ENCODE measurements at regions not wholly inside any gene's neighbourhood (a gene's known extent, or its start where the extent isn't known, plus 50 kb on each side); places are given as distances from the start of the nearest gene placed in this dataset.

DNA sequence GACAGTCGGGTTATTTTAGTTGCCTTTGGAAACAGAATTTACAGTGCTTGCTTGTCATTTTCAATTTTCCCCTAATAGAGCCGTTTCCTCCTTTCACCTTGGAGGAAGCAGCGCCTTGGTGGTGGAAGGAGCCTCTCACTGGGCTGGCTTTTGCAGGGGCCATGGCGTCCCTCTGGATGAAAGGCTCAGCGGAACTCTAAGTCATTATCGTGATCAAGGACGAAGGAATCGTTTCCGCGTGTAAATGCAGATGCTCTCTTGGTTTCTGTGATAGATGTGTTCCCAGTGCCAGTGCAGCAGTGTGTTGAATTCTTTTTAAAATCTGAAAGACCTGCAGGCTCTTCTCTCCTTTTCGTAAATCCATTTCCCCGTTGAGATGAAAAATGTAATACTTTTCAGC lies 126.2 kb upstream of the LMO4 start:
- H3K4me3 ChIP-seq (ENCODE audit: low read length): no peak overlapping the region
- H3K4me1 Mint-ChIP-seq (ENCODE audit: low read depth): peaks cover 9% of the 10 kb centered on the region

DNA sequence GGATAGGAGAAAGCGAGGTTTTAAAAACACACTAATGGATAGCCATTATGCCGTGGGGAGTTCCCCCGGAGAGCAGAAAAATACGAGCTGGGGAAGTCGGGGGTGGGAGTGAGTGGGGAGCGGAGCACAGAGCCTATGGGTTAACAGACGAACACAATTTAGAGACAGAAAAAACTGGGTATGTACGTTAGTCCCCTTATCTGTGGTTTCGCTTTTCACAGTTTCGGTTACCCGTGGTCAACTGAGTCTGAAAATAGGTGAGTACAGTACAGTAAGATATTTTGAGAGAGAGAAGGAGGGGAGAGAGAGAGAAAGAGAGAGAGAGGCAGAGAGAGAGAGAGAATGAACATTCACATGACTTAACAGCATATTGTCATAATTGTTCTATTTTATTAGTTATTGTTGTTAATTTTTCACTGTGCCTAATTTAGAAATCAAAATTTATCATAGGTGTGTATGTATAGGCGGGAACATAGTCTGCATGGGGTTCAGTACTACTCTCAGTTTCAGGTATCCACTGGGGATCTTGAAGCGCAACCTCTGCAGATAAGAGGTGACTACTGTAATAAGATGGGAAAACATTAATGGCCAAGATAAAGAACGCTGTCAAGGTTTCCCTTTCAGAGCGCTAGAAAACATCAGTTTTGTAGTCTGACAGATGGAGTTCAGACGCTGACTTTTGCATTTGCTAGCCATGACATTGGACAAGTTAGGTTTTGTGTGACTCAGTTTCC lies 125.6 kb upstream of the LMO4 start:
- Histone ChIP-seq H3K4me1 (ENCODE audit: insufficient read depth, low read length) (peaks cover 7% of the 10 kb centered on the region), H3K9me3 (ENCODE audit: control insufficient read depth in 1 of 2, insufficient read depth in 1 of 2, low read length in 2 of 2) (no peaks in the 10 kb centered on the region), H3K27ac (ENCODE audit: low read depth in 1 of 2, low read length in 2 of 2) (no peak overlapping the region), H3K27me3 (ENCODE audit: control insufficient read depth in 1 of 2, insufficient read depth in 2 of 2, low read length in 2 of 2) (peaks cover 11 to 16% of the 10 kb centered on the region in 2 experiments), H3K36me3 (ENCODE audit: insufficient read depth, low read length) (no peaks in the 10 kb centered on the region), H3K4me3 (ENCODE audit: low read length) (no peak overlapping the region)
- Mint-ChIP-seq H3K27me3 (peaks cover 35% of the 10 kb centered on the region), H3K4me3 (peak overlapping the region; percentile 53), H3K9me3 (no peaks in the 10 kb centered on the region), H3K27ac (no peak overlapping the region), H3K4me1 (ENCODE audit: low read depth) (peaks cover 9% of the 10 kb centered on the region), H3K36me3 (ENCODE audit: low read depth) (no peaks in the 10 kb centered on the region)
- ATAC-seq (ENCODE audit: poor library complexity) (no peak), DNase-seq (no peak)
- intact Hi-C loops (cut with DNase I, micrococcal nuclease): no loop called here
- TF ChIP-seq, protein P1, sequence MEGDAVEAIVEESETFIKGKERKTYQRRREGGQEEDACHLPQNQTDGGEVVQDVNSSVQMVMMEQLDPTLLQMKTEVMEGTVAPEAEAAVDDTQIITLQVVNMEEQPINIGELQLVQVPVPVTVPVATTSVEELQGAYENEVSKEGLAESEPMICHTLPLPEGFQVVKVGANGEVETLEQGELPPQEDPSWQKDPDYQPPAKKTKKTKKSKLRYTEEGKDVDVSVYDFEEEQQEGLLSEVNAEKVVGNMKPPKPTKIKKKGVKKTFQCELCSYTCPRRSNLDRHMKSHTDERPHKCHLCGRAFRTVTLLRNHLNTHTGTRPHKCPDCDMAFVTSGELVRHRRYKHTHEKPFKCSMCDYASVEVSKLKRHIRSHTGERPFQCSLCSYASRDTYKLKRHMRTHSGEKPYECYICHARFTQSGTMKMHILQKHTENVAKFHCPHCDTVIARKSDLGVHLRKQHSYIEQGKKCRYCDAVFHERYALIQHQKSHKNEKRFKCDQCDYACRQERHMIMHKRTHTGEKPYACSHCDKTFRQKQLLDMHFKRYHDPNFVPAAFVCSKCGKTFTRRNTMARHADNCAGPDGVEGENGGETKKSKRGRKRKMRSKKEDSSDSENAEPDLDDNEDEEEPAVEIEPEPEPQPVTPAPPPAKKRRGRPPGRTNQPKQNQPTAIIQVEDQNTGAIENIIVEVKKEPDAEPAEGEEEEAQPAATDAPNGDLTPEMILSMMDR (IDR thresholded peaks at IDR 0.05): no peak
- POLR2A ChIA-PET: no interaction called here
- CTCF ChIA-PET: no interaction called here

More for the DNA sequence above, 126.2 kb upstream of the LMO4 start:
- no peaks in the 10 kb centered on the region for H3K9me3 Mint-ChIP-seq
- H3K4me3 Mint-ChIP-seq: no peak overlapping the region
- H3K36me3 ChIP-seq (ENCODE audit: insufficient read depth, low read length): no peaks in the 10 kb centered on the region
- intact Hi-C loops (cut with DNase I, micrococcal nuclease): no loop called here
- H3K27me3 Mint-ChIP-seq: peaks cover 35% of the 10 kb centered on the region
- peaks cover 11 to 16% of the 10 kb centered on the region in 2 experiments for H3K27me3 ChIP-seq (ENCODE audit: control insufficient read depth in 1 of 2, insufficient read depth in 2 of 2, low read length in 2 of 2)
- DNase-seq (no peak), ATAC-seq (ENCODE audit: poor library complexity) (no peak)
- no peaks in the 10 kb centered on the region for H3K36me3 Mint-ChIP-seq (ENCODE audit: low read depth)
- H3K27ac Mint-ChIP-seq: no peak overlapping the region
- peaks cover 7% of the 10 kb centered on the region for H3K4me1 ChIP-seq (ENCODE audit: insufficient read depth, low read length)
- CTCF ChIA-PET: no interaction called here
- no peaks in the 10 kb centered on the region for H3K9me3 ChIP-seq (ENCODE audit: control insufficient read depth in 1 of 2, insufficient read depth in 1 of 2, low read length in 2 of 2)
- POLR2A ChIA-PET: no interaction called here
- TF ChIP-seq, protein P1 (IDR thresholded peaks at IDR 0.05): no peak
- H3K27ac ChIP-seq (ENCODE audit: low read depth in 1 of 2, low read length in 2 of 2): no peak overlapping the region

DNA sequence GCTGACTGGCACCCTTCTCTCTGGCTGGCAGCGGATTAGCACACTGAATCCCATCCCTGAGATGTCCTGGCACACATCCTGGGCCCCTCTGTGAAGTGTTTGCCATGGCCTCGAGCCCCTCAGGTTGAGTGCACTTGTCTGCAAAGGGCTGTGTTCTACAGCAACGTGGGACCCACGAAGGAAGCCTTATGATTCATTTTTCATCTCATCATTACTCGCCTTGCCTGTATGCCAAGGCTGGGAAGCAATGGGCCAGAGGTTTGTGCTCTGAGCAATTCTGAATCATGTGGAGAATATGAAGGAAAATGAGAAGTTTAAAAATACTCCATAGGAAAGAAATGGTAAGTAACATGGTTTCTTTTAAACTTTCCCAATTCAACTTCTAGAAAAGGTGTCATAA lies 124.8 kb upstream of the LMO4 start:
- Mint-ChIP-seq H3K4me3 (no peak overlapping the region), H3K9me3 (no peaks in the 10 kb centered on the region), H3K4me1 (ENCODE audit: low read depth) (peaks cover 9% of the 10 kb centered on the region), H3K27me3 (peaks cover 35% of the 10 kb centered on the region), H3K36me3 (ENCODE audit: low read depth) (no peaks in the 10 kb centered on the region), H3K27ac (no peak overlapping the region)
- H3K9me3 ChIP-seq (ENCODE audit: control insufficient read depth in 1 of 2, insufficient read depth in 1 of 2, low read length in 2 of 2): no peaks in the 10 kb centered on the region
- TF ChIP-seq, protein P1 (IDR thresholded peaks at IDR 0.05): no peak
- H3K4me1 ChIP-seq (ENCODE audit: insufficient read depth, low read length): peaks cover 7% of the 10 kb centered on the region
- POLR2A ChIA-PET: no interaction called here
- no peak for ATAC-seq (ENCODE audit: poor library complexity)
- no peaks in the 10 kb centered on the region for H3K36me3 ChIP-seq (ENCODE audit: insufficient read depth, low read length)
- CTCF ChIA-PET: no interaction called here
- no peak overlapping the region for H3K4me3 ChIP-seq (ENCODE audit: low read length)
- peaks cover 11 to 16% of the 10 kb centered on the region in 2 experiments for H3K27me3 ChIP-seq (ENCODE audit: control insufficient read depth in 1 of 2, insufficient read depth in 2 of 2, low read length in 2 of 2)
- DNase-seq: no peak
- intact Hi-C loops (cut with DNase I, micrococcal nuclease): no loop called here
- no peak overlapping the region for H3K27ac ChIP-seq (ENCODE audit: low read depth in 1 of 2, low read length in 2 of 2)

Measured in CD4-positive, alpha-beta T cell (primary cell).